ENCODE measurements at regions not wholly inside any gene's neighbourhood (a gene's known extent, or its start where the extent isn't known, plus 50 kb on each side); places are given as distances from the start of the nearest gene placed in this dataset.
"Not testable (repeated sequence)": the region's sequence is repeated elsewhere in the genome, so short reads cannot be mapped to it uniquely, and the experiment has no call there.

DNA sequence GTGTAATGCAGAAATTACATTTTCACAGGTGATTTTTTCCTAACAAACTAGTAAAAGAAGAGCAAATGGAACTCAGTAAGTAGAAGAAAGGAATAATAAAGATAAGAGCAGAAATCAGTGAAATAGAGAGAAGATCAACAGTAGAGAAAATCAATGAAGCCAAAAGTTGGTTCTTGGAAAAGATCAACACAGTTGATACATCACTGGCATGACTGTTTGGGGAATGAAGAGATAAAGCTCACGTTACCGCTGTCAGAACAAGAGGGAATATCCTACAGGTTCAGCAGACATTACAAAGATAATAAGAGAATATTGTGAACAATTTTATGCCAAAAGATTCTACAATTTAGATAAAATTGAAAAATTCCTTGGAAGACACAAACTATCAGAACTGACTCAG lies 146.4 kb downstream of the ACTR3B start:
- DNase-seq (ENCODE audit: low read depth): no peak

DNA sequence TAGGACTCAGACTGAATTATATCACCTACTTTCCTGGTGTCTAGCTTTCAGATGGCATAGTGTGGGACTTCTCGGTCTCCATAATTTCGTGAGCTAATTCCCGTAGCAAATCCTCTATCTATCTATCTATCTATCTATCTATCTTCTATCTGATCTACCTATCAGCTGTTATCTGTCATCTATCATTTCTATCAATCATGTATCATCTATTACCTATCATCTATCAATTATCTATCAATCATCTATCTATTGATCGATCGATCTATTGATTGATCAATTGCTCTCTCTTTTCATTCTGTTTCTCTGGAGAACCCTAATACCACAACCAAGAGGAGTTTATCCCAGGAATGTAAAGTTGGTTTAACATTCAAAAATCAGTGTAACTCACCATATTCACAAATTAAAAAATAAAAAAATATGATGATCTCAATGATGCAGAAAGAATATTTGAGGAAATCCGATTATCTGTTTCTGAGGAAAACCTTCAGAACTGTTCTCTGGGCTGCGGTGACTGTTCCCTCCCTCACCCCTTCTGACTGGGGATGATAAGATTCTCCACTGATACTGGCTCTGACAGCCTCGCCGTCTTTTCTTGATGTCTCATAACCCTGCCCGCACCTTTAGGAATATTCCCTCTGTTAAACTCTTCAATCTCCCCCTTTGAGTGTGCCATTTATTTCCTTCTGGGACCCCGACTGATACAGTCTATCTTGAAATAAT lies 147.7 kb downstream of the ACTR3B start:
- no peak for DNase-seq (ENCODE audit: low read depth)

DNA sequence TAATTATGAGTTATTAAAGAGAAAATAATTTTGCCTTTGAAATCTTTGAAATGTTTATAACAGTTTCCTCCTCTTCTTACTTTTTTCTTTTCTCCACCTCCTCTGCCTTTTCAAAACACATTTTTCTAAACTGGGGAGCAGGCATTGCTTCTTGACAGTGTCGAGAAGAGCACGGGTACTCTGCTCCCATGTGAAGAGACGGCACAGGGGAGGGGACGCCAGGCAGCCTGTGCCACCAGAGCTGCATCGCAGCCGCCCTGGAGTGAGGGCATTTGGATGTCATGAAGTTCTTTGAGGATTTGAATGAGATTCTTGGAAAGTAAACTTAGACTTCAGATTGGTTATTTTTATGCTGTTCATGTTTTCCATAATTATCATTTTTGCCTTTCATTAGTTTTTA lies 149.7 kb downstream of the ACTR3B start:
- no peak for DNase-seq (ENCODE audit: low read depth)

DNA sequence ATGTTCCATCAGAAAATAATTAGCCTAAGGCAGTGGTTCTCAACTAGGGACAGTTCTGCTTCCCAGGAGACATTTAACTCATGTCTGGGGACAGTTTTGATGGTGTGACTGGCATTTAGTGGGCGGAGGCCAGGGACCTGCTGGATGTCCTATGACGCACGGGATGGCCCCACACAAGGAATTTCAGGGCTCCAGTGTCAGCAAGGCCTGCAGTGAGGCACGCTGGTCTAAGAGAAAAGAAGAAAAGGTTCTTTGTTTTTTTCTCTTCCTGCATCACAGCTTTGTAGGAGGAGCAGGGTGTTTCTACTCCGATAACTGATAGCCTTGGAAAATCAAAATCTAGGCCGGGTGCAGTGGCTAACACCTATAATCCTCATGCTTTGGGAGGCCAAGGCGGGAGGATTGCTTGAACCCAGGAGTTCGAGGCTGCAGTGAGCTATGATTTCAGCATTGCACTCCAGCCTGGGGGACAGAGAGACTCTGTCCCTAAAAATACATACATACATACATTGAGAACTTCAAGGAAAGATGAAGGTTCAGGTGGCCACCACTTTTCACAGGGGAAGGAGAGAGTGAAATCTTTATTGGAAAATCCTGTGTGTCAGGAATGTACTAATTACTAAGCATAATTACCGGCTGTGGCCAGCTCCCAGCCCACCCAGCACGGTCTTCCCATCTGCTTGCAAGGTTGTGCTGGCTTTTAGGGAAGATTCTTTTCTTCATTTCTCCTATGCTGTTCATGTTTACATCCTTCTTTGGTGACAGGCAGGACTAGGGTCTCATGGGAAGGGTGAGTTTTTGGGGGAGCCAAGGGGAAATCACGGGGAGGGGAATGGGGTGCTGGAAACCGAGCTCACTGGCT lies 150.4 kb downstream of the ACTR3B start:
- DNase-seq (ENCODE audit: low read depth): no peak

DNA sequence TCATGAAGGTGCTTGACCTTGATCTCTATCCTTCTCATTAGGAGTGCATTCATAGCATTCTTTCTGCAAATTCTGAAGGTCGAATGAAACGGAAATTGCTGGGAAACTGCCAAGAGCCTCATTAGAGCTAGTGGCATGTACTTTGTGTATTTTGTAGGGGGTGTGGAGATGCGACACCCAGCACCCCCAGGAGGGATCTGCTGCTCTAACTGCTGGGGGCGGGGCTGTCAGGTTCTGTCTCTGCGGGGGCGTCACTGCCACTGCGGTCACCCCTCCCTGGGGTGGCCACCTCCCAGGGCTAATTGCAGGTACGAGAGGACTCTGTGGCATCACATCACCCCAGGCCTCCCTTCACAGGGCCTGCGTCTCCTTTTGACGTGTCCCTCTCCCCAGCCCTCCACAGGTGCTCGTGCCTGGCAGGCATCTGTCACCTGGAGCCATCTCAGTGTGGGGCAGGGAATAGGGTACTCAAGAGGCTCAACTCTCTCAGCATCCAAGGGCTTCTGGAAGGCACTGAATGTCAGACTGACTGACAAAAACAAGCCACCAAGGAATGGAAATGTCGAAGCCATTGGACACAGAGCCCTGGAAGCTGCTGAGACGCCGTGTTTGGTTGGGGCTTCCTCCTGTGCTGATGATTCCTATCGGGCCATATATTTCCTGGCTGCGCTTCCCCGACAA lies 151.1 kb downstream of the ACTR3B start:
- DNase-seq (ENCODE audit: low read depth): no peak

DNA sequence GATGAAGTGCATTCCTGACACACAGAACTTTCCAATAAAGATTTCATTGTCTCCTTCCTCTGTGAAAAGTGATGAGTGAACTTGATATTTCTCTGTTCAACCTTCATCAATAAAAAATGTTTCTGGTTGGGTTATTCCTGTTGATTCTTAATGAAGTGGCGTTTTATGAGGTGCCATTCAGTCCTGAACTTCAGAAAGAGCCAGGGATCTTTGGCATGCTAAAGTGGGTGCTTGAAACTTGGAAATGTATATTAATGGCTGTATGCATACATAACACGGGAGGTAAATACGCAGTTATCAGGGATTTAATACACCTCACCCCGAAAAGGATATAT lies 151.6 kb downstream of the ACTR3B start:
- DNase-seq (ENCODE audit: low read depth): no peak

DNA sequence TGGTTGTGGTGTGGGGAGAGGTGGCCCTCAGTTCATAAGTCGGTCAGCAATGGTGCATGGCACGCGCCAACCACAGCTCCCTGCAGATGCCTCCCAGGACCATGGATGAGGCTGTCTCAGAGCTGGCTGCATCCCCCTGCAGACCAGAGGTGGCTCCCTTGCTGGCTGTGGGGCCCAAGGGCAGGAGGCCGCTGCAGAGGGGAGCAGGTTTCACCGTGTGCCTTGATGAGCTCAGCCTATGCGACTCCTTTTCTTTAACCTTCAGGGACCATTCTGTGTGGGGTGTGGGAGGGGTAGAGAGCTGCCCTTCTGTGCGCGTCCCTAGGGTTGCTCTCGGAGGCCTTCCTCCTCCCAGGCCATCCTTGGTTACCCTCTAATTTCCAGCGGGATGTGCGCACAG lies 152.4 kb downstream of the ACTR3B start:
- no peak for DNase-seq (ENCODE audit: low read depth)

DNA sequence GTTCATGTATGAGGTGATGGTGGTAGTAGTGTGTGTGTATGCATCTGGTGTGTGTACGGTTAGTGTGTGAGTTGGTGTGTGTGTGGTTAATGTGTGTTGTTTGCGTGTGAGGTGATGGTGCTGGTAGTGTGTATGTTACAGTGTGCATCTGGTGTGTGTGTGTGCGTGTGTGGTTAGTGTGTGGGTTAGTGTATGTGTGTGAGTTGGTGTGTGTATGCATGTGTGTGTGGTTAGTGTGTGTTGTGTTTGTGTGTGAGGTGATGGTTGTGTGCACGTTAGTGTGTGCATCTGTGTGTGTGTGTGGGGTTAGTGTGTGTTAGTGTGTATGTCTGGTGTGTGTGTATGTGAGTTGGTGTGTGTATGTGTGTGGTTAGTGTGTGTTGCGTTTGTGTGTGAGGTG lies 153.0 kb downstream of the ACTR3B start:
- no peak for DNase-seq (ENCODE audit: low read depth)

DNA sequence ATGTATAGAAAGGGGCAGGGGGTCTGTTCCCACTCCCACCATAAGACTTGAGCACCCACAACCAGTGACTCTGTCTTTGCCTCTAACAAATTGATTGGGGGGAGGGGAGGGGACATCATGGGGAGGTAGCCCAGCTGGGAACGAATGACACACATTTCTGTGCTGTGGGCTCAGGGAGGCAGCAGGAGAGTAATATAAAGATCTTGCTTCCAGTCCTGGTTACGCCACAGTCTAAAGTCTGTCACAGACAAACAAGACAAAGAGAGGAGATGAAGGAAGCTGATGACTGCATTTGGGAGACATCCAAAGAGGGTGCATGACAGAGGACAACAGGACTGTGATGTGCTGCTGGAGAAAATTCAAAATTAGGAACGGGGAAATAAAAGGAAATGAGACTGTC lies 153.9 kb downstream of the ACTR3B start:
- DNase-seq (ENCODE audit: low read depth): no peak

DNA sequence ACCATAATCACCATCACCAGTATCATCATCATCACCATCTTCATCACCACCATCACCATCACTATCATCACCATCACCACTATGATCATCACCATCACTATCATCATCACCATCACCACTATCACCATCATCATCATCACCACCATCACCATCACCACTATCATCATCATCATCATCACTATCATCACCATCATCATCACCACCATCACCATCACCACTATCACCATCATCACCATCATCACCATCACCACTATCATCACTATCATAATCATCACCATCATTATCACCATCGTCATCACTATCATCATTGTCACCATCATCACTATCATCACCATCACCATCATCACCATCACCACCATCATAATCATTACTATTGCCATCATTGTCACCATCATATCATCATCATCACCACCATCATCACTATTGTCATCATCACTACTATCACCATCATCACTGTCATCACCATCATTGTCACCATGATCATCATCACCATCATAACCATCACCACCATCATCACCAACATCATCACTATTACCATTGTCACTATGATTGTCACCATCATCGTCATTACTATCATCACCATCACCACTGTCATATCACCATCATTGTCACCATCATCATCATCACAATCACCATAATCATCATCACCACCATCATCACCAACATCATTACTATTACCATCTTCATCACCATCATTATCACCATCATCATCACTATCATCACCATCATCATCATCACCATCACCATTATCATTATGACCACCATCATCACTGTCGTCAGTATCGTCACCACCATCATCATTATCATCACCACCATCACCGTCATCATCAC lies 154.7 kb downstream of the ACTR3B start:
- no peak for DNase-seq (ENCODE audit: low read depth)

DNA sequence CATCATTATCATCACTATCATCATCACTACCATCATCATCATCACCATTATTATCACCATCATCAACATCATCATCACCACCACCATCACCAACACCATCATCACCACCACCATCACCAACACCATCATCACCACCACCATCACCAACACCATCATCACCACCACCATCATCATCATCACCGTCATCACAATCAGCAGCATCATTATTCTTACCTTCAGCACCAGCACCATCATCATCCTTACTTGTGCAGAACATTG lies 155.2 kb downstream of the ACTR3B start:
- not testable (repeated sequence) for DNase-seq (ENCODE audit: low read depth)

DNA sequence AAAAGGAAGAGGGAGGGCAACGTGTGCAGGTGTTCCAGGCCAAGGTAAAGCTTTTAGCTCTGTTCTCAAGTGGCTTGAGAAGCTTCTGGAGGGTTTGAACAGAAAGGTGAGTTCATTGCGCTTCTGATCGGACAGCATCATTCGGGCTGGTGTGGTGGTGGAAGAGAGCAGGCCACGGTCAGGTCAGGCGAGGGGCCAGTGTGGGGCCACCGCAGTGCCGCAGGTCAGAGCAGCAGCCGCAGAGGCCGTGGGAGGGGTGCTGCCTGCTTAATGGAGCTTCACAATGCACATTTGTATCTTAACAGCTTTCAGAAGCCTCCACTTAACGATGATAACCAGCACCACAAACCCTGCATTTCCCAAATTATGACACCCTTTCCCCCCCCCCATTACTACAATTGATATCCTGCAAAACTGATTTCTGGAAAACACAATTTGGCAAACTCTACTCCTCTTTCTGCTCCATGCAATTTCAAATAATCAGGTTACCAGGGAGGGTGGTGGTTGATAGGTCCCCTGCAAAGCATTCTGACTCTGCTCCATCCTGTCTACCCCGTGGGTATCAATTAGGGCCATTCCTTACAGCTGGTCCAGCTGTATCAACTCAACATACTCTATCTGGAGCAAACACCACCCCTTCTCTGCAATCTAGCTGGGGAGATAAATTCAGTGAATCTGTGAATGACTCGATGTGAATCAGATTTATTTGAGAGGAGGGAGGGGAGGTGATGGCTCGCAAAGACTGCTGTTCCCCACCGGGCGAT lies 162.9 kb downstream of the ACTR3B start:
- no peak for DNase-seq (ENCODE audit: low read depth)

DNA sequence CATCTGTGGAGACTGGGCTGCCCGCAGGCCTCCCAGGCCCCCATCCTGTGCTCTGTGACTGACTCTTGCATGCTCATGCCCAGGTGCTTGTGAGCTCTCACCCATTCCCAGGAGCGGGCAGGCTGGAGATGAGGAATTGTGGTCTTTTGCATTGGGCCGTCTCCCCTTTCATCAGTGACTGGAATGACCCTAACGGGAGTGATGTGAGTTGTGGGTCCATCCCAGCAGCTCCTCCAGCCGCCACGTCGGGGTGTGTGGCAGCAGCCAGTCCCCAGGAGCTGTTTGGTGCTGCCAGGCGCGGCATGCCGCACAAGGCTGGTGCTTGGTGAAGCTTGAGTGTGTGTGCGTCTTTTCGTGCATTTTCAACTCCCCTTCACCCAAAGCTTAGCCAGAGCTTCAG lies 164.2 kb downstream of the ACTR3B start:
- no peak for DNase-seq (ENCODE audit: low read depth)

DNA sequence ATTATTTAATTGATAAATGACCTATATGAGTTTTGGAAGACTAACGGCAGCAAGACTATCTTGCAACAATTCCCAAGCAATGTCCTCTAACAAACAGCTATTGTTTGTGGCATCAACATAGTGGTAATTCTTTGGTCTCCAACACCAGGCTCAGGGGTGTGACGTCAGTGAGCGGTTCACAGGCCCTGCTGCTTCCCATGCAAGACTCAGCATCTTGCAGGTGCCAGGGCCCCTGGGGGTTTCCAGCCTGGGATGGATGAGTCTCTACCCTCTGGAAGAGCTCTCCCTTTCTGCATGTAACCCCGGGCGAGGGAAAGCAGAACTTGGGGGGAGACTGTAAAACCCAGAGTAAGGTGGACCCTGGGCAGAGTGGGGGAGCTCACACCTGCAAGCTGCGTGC lies 164.7 kb downstream of the ACTR3B start:
- no peak for DNase-seq (ENCODE audit: low read depth)

DNA sequence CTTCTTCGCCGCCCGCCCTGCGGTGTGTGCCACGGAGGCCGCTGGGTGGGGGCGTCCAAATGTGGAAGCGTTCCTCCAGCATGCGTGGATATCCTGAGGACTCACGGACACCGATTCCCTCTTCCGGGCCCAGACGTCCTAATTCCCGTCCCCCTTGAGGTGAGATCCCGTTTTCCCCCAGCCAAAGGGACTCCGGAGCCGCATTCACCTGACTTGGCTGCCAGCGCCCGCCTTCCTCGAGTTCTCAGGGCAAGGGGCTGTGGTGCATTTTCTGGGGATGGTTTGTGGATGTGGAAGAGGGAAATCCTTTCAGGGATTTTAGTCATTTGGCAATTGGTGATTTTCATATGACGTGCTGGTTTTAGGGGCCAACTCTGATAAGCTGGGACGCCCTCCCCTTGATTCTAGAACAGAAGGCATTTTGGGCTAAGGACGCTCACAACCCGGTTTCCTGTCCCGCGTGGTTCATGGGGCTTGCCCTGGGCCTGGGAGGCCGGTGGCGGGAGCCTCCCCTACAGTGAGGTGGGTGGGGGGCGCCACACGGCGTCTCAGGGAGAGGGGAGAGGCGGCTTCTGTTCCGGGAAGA lies 165.4 kb downstream of the ACTR3B start:
- no peak for DNase-seq (ENCODE audit: low read depth)

DNA sequence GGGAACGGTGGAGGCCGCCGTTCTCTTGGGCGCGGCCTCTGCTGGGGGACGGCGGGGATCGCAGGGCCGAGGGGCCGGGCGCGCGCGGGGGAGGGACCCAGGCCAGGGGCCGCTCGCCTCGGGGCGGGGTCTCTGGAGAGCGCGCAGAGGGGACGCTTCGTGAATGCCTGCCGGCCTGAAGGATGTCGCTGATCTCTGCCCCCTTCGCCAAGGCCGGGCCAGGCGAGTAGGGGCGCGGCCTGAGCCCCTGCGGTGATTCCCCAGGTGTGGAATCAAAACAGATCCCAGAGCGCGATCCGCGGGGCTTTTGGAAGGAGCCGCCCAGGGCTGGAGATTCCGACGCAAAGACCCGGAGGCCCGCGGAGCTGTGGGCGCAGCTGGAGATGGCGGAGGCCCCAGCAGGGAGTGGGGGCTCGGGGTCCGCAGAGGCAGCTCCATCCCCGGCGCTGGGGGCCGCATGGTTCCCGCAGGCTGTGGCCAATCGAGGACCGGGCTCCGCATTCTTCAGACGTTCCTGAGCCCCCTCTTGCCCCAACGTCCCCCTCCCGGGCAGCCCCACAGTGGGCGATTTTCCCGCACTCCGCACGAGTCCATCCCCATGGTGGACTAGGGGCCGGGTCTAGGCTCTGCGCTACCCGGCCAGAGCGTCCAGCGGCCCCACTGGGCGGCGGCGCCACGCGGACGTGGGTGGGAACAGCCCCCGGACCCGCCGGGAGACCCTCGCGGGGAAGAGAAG lies 166.0 kb downstream of the ACTR3B start:
- DNase-seq (ENCODE audit: low read depth): no peak

DNA sequence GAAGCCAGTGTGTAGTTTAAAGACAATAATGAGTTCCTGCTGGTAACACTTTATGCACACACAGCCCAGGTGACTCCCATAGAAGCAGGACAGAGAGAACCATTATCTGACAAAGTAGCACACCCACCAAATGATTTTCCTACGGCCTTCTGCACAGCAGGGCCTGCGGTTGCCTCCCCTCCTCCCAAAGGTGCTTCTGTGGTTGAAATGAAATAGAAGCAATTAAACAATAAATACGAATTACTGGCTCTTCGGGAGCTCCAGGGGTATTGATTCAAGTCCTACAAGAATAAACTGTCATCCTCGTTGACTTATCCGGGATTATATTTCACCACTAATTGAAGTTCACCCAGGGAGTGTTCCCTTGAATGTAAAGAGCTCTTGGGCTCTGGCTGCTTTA lies 172.1 kb downstream of the ACTR3B start:
- DNase-seq (ENCODE audit: low read depth): no peak

DNA sequence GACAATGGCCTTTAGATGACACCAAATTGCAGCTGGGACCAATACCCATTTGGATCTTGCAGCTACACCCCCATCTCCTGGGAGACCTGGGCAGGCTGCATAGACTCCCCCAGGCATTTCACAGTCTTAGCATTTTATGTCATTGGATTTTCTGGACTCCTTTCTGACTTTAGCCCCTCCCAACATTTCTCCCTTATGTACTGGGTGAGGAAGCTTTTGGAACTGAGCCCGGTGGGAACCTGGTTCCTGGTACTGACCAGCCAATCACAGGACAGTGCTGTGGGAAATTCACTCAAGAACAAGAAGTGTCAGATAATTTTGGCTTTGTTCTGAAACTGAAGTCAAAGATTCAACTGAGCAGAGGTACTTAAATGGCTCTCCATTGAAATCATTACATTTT lies 177.7 kb downstream of the ACTR3B start:
- DNase-seq (ENCODE audit: low read depth): no peak

DNA sequence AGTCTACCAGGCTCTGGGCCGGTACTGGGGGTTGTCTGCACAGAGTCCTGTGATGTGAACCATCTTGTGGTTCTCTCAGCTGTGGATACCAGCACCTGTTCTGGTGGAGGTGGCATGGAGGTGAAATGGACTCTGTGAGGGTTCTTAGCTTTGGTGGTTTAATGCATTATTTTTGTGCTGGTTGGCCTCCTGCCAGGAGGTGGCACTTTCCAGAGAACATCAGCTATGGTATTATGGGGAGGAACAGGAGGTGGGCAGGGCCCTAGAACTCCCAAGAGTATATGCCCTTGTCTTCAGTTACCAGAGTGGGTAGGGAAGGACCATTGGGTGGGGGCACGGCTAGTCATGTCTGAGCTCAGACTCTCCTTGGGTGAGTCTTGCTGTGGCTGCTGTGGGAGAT lies 187.1 kb downstream of the ACTR3B start:
- not testable (repeated sequence) for DNase-seq (ENCODE audit: low read depth)

DNA sequence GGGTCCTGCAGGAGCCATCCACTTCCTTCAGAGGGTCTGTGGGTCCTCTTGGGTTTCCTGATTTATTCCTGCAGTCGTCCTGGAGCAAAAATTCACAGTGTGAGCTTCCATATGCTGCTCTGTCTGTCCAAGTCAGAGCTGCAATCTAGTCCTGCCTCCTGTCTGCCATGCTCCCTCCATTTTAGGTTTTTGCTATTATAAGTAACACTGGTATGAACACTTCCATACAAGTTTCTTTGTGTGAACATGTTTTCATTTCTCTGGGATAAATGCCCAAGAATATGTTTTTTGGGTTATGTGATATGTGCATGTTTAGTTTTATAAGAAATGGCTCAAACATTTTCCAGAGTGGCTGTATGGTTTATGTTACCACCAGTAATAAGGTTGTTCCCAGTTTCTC lies 188.1 kb downstream of the ACTR3B start:
- no peak for DNase-seq (ENCODE audit: low read depth)

DNA sequence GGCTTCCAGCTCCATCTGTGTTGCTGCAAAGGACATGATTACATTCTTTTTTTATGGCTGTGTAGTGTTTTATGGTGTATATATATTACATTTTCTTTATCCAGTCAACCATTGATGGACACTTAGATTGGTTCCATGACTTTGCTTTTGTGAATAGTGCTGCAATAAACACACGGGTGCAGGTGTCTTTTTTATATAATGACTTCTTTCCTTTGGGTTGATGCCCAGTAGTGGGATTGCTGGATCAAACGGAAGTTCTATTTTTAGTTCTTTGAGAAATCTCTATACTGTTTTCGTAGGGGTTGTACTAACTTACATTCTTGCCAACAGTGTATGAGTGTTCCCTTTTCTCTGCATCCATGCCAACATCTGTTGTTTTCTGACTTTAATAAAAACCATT lies 189.7 kb downstream of the ACTR3B start:
- no peak for DNase-seq (ENCODE audit: low read depth)
